ENCODE measurements at regions not wholly inside any gene's neighbourhood (a gene's known extent, or its start where the extent isn't known, plus 50 kb on each side); places are given as distances from the start of the nearest gene placed in this dataset.

GRCh38 chr4:157655096-157655809 is 434.7 kb downstream of the GRIA2 start:
- H3K4me3 ChIP-seq (replicated peaks; ENCODE audit: insufficient read depth, low read length), result no peak overlapping the region
- no peak overlapping the region for H3K27ac ChIP-seq (replicated peaks)
- no peak for DNase-seq (ENCODE audit: low read depth in 1 of 2, low spot score in 1 of 2)
- no peak for TF ChIP-seq CTCF (IDR thresholded peaks at IDR 0.05; ENCODE audit: insufficient read depth, low read length)
- TF ChIP-seq GABPA (IDR thresholded peaks at IDR 0.05; ENCODE audit: low read depth), result no peak
- no peak for TF ChIP-seq SPI1 (IDR thresholded peaks at IDR 0.05; ENCODE audit: borderline replicate concordance, low read depth)
- TF ChIP-seq REST (IDR thresholded peaks at IDR 0.05; ENCODE audit: insufficient replicate concordance, low read depth), result no peak
- TF ChIP-seq POLR2AphosphoS5 (IDR thresholded peaks at IDR 0.05; ENCODE audit: low read depth), result no peak
- H3K27me3 ChIP-seq (ENCODE audit: insufficient read depth, poor library complexity, severe bottlenecking), result no peaks in the 10 kb centered on the region

- H3K27ac ChIP-seq (replicated peaks), result no peak overlapping the region
- no peak overlapping the region for H3K4me3 ChIP-seq (replicated peaks; ENCODE audit: insufficient read depth, low read length)
- no peak for DNase-seq (ENCODE audit: low read depth in 1 of 2, low spot score in 1 of 2)
- TF ChIP-seq GABPA (IDR thresholded peaks at IDR 0.05; ENCODE audit: low read depth) (no peak), REST (IDR thresholded peaks at IDR 0.05; ENCODE audit: insufficient replicate concordance, low read depth) (no peak), SPI1 (IDR thresholded peaks at IDR 0.05; ENCODE audit: borderline replicate concordance, low read depth) (no peak)
- no peaks in the 10 kb centered on the region for H3K27me3 ChIP-seq (ENCODE audit: insufficient read depth, poor library complexity, severe bottlenecking)
Observed at GRCh38 chr4:157643257-157643656, 422.7 kb downstream of the GRIA2 start.

- TF ChIP-seq SPI1 (IDR thresholded peaks at IDR 0.05; ENCODE audit: borderline replicate concordance, low read depth), result no peak
- no peak for TF ChIP-seq GABPA (IDR thresholded peaks at IDR 0.05; ENCODE audit: low read depth)
- no peak for TF ChIP-seq CTCF (IDR thresholded peaks at IDR 0.05; ENCODE audit: insufficient read depth, low read length)
- no peak for TF ChIP-seq REST (IDR thresholded peaks at IDR 0.05; ENCODE audit: insufficient replicate concordance, low read depth)
- TF ChIP-seq POLR2AphosphoS5 (IDR thresholded peaks at IDR 0.05; ENCODE audit: low read depth), result no peak
- Histone ChIP-seq H3K27ac (replicated peaks) (no peak overlapping the region), H3K4me3 (replicated peaks; ENCODE audit: insufficient read depth, low read length) (no peak overlapping the region), H3K27me3 (ENCODE audit: insufficient read depth, poor library complexity, severe bottlenecking) (no peaks in the 10 kb centered on the region)
- DNase-seq (ENCODE audit: low read depth in 1 of 2, low spot score in 1 of 2), result no peak
Observed at GRCh38 chr4:157634057-157634456, 413.5 kb downstream of the GRIA2 start.

Data from HL-60 (cell line).